Hematopoietic multipotent progenitor cell treated with erythropoietin and hydrocortisone succinate and interleukin-3 and kit ligand, for 6 days (in vitro differentiated cells): ENCODE measurements at regions not wholly inside any gene's neighbourhood (a gene's known extent, or its start where the extent isn't known, plus 50 kb on each side); places are given as distances from the start of the nearest gene placed in this dataset.

Source experiments
- DNase-seq: peaks from one replicate; pipeline ENCODE4 v3.0.0-alpha.2; 2015

DNA sequence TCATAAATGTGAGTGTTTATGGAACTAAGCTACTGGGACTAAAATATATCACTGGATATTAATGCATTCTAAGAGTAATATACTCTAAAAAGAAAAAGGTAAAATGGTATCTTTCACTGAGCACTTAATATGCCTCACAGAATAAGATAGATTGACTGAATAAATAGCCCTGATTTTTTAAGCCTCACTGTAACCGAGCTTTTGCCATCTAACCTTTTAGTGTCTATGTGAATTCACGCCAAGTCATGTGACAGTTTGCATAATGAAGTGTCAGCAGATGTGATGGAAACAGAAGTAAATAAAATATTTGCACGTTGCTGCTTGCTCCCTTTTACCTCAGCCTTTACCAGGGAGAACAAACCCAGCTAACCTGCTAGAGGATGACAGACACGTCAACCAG lies 119.7 kb upstream of the NWD2 start:
- no peak for DNase-seq

DNA sequence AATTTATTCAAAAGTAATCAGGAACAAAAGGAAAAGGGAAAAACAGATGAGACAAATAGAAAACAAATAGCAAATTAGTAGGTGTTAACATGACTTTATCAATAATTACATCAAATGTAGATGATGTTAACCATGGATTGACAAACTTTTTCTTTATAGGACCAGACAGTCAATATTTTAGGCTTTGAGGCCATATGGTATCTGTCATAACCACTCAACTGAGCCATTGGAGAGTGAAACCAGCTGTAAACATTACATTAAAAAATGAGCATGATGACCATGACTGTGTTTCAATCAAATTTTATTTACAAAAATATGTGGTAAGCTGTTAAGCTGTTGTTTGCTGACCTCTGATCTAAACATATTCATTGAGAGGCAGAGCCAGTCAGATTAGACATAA lies 118.5 kb upstream of the NWD2 start:
- no peak for DNase-seq

DNA sequence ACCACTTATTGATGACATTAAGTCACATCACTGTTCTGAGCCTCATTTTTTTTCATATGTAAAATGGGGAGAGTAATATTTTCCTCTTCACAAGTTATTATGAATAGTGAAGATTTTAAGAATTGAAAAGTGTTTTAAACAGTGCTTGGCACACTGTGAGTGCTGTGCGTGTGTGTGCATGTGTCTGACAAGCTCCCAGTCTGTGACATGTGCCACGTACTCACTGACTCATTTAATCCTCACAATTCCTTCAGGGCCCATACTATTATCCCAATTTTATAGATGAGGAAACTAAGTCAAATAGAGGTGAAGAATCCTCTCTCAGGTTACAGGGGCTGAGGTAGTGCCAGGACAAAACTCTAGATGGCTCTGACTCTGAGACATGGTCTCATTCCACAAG lies 114.1 kb upstream of the NWD2 start:
- no peak for DNase-seq

DNA sequence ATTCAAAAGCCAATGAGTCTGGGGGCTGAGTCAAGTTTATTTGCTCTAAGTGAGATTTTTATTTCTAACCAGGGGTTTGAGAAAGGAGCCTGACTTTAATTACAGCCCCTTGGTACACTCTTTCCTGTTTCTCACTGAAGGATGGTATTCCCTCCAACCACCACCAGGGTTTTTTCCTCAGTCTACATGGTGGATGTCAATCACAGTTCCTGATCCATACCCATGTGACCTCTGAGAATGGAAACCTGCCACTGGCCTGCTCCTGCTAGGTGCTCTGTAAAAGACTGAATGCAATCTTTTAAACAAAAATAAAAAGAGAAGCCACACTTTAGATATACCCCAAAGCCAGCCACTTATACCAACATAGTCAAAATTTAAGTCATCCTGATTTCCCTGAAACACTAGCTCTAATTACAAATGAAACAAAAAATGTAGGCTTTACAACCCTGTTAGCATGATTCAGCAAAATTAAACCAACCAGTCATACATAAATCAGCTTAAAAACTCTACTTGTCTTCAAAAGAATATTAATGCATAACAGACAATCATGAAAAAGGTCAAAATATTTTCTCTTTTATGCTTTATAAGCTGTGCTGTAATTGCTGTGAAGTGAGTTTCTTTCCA lies 112.1 kb upstream of the NWD2 start:
- no peak for DNase-seq

DNA sequence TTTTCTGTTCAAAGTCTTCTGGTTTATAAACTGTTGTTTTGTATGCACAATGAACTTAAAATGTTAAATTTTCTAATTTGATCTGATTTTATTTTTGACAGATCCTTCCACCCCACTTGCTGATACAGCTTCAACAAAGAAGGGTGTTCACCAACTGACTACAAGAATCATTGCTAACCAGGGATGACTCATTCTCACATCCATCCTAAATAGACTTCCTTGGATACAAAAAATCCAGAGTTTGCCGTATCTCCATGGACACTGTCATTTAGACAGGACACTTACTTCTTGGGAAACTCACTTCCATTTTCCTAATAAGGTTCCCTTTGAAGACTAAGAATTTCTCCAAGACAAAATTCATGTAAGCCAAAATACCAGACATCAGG lies 111.6 kb upstream of the NWD2 start:
- no peak for DNase-seq

DNA sequence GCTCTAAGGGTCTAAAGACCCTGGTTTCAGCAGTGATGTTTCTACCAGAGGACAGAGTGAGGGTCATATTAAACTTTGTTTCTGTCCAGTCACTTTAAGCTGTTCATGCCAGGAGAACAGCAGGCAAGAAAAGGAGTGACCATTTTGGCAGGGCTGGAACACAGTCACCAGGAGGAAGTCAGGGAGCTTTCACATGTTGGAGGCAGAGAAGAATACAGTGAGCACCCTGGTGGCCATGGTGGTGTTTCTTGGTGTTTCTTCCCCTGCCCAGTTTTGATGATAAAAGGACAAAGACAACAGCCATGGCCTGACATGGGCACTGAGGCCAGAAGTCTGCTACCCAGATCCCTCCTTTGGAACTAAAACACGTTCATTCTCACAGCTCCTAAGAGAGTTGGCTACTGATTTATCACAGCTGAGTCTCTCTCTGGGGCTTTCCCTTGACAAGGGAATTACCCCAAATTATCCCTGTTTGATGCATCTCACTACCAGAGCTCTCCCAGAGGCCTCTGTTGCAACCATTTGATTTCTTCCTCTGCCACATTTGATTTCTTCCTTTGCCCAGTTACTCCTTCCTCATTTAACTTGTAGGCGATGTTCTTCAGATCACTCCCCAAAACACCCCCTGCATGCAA lies 106.4 kb upstream of the NWD2 start:
- DNase-seq = no peak

DNA sequence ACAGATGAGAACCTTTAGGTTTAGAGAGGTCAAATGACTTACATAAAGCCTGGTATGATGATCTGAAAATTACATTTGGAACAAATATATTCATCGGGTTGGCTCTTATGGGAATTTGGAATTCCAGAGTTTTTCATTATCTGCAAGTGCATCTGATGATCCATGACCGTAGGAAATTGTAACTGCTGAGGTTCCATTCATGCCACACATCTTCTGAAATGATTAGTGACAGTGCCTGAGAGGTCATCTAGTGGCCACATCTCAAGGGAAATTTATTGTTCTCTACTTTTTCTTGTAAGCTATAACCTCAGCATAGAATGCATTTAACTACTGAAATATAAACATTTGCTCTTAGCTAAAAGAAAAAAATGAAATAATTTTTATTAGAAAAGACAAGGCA lies 105.8 kb upstream of the NWD2 start:
- DNase-seq = no peak

DNA sequence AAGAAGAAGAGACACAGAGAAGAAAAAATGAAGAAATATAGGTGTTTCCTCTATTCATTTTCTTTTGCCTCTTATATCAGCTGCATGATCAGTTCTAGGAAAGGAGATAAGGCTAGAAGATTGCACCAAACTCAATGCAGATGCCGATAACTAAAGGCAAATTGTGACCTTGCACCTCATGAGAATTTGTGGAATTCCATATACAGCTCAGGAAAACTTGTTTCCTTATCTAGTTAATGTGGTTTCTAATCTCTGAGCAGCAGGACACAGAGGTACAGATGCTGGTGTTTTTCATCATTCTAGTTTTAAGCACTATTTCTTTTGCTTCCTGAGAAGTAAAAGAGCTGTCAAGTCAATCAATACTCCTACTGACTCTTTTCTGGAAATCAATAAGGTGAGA lies 104.6 kb upstream of the NWD2 start:
- peak; percentile 3 for DNase-seq

DNA sequence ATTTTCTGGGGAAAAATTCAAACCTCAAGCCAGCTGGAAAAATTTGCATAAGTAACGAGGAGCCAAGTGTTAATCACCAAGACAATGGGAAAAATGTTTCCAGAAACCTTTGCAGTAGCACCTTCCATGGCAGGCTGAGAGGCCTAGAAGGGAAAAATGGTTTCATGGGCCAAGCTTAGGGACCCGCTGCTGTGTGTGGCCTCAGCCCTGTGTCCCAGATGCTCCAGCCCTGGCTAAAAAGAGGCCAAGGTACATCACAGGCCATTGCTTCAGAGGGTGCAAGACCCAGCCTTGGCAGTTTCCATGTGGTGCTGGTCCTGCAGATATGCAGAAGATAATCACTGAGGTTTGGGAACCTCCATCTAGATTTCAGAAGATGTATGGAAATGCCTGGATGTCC lies 98.3 kb upstream of the NWD2 start:
- no peak for DNase-seq

DNA sequence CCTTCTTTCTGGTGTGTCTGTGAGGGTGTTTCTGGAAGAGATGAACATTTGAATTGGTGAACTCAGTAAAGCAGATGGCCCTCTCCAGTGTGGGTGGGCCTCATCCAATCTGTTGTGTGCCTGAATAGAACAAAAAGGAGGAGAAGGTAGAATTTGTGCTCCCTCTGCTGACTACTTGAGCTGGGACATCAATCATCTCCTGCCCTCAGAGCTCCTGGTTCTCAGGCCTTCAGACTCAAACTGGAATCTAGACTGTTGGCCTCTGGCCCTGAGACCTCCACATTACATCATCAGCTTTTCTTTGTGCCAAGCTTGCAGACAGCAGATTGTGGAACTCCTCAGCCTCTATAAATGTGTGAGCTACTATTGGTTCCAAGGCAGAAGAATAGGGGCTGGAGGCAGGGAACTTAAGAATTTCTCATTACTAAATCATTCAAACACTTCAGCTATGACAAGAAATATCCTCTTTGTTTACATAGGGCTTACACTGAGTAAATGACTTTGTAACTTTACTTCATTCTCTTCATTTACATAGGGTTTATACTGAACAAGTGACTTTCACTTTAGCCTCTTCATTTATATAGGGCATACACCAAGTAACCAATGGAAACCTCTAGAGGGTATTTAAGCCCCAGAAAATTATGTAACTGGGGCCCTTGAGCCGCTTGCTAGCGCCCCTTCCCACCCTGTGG lies 86.9 kb upstream of the NWD2 start:
- no peak for DNase-seq

DNA sequence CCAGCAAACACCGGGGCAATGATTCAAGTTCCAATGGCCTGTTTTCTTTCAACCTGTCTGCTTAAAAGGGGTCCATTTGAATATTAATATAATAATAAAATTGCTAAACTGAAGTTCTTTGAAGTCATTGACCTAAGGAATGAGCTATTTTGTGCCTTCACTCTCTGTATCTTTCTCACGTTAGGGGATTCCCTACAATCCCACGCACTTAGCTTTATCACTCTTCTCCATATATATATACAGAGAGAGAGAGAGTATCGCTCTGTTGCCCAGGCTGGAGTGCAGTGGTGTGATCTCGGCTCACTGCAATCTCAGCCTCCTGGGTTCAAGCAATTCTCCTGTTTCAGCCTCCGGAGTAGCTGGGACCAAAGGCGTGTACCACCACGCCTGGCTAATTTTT lies 83.9 kb upstream of the NWD2 start:
- DNase-seq = no peak

DNA sequence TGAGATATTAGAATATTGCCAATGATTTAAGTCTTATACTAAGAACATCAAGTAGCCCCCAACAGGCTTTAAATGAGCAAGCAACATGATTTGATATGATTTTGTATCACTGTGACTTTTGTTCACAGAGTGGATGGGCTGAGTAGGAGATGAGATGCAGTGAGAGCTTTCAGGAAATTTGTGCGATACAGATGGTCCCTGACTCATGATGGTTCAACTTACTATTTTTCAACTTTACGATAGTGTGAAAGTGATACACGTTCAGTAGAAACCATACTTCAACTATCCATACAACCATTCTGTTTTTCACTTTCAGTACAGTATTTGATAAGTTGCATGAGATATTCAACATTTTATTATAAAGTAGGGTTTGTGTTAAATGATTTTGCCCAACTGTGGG lies 78.7 kb upstream of the NWD2 start:
- no peak for DNase-seq

DNA sequence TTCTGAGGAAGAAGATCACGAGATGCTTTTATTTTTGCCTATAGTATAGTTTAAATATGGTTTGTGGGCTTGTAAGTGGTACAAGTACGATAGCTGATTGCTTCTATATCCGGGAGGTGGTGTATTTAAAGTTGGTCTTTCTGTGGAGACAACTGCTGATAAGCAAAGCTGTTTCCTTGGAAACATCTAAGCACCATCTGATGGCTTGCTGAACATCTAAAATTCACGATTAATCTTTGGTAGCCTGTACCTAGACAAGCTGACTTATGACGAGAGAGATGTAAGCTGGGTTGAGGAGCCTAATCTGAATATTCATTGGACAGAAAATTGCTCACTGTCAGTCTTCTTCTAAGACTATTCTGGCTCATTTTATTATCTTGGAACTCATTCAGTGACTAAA lies 74.6 kb upstream of the NWD2 start:
- no peak for DNase-seq

DNA sequence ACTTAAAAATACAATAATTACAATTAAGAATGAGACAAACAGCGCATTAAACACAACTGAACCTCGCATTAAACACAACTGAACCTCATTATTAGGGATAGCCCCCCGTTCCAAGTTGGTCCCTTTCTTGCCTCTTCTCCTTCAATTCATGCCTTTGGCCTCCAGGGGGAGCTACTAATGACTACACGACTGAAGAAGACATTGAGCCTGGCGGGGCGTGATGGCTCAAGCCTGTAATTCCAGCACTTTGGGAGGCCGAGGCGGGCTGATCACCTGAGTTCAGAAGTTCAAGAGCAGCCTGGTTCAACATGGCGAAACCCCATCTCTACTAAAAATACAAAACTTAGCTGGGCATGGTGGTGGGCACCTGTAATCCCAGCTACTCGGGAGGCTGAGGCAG lies 56.4 kb upstream of the NWD2 start:
- peak; percentile 39 for DNase-seq
